Peyer's patch (tissue), 4 donors: ENCODE measurements at regions not wholly inside any gene's neighbourhood (a gene's known extent, or its start where the extent isn't known, plus 50 kb on each side); places are given as distances from the start of the nearest gene placed in this dataset.
A peak's percentile ranks its signal among the peaks of the same experiment; 100 is the strongest.

ENCODE experiments used
- DNase-seq, 3 donors: peaks; one replicate each; pipeline ENCODE4 v3.0.0-alpha.2; 2017 to 2019
- H3K27ac ChIP-seq, 4 donors: fragments of 200-600 bp; sonication (generic); one replicate each; pipeline ENCODE4 v1.5.1; 2016 to 2019
- H3K27me3 ChIP-seq, 2 donors: fragments of 200-600 bp; sonication (generic); one replicate each; pipeline ENCODE4 v1.5.1; 2019
- H3K36me3 ChIP-seq, 3 donors: fragments of 200-600 bp; sonication (generic); one replicate each; pipeline ENCODE4 v1.5.1; 2016 to 2019
- H3K4me1 ChIP-seq, 4 donors: fragments of 200-600 bp; sonication (generic); one replicate each; pipeline ENCODE4 v1.5.1; 2016 to 2019
- H3K4me3 ChIP-seq, 4 donors: fragments of 200-600 bp; sonication (generic); 1 replicate in 3 of 4; 2 replicates in 1 of 4; pipeline ENCODE4 v1.5.1; 2016 to 2019; ENCODE audit warnings: mild to moderate bottlenecking in 1 of 4
- H3K9me3 ChIP-seq, 4 donors: fragments of 200-600 bp; sonication (generic); one replicate each; pipeline ENCODE4 v1.5.1; 2016 to 2019; ENCODE audit warnings: mild to moderate bottlenecking in 1 of 4
- CTCF ChIP-seq, 6 experiments: fragments of 450-650 bp in 4 of 6; fragments of 200-600 bp in 2 of 6; sonication (generic) in 1 of 6; IDR thresholded peaks; one replicate each; pipeline ENCODE4 v1.5.1; 2017 to 2019; ENCODE audit warnings: antibody characterized with exemption in 6 of 6, mild to moderate bottlenecking in 3 of 6, moderate library complexity in 1 of 6
- POLR2A ChIP-seq, 2 donors: fragments of 450-650 bp; IDR thresholded peaks; one replicate each; pipeline ENCODE4 v1.5.1; 2017; ENCODE audit warnings: antibody characterized with exemption in 2 of 2, mild to moderate bottlenecking in 2 of 2, moderate library complexity in 2 of 2

GRCh38 chr4:81634766-81635549 is 163.3 kb upstream of the RASGEF1B start:
- DNase-seq: no peak

DNA sequence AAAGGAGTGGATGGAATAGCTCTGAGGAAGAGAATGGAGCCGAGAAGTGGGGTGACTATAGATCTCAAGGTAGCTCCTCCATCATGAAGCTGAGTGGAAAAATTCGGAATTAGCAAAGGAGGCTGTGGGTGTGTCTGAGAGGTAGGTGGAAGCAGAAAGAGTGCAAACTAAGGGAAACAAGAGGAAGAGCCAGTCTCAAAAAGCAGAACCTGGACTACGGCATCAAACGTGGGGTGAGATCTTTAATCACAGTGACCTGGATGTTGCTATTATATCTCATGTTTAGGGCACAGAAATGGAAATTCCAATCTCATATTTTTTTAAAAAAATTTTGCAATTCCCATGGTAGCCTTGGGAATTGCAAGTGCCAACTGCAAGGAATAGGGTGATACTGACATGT is 162.5 kb upstream of the RASGEF1B start:
- Histone ChIP-seq H3K4me3 (no peak overlapping the region), H3K36me3 (no peaks in the 10 kb centered on the region), H3K27ac (no peak overlapping the region), H3K27me3 (no peaks in the 10 kb centered on the region), H3K4me1 (peaks cover 0 to 4% (median 0%) of the 10 kb centered on the region in 4 donors), H3K9me3 (no peaks in the 10 kb centered on the region)
- DNase-seq: no peak
- TF ChIP-seq POLR2A (IDR thresholded peaks at IDR 0.05): no peak
- no peak for TF ChIP-seq CTCF (IDR thresholded peaks at IDR 0.05)

More at GRCh38 chr4:81634766-81635549, 163.3 kb upstream of the RASGEF1B start:
- H3K27me3 ChIP-seq: no peaks in the 10 kb centered on the region
- peaks cover 0 to 4% (median 0%) of the 10 kb centered on the region in 4 donors for H3K4me1 ChIP-seq
- H3K36me3 ChIP-seq: no peaks in the 10 kb centered on the region
- peak overlapping the region in 1 of 4 donors; percentile 17 for H3K27ac ChIP-seq
- H3K4me3 ChIP-seq: no peak overlapping the region
- TF ChIP-seq CTCF (IDR thresholded peaks at IDR 0.05) (no peak), POLR2A (IDR thresholded peaks at IDR 0.05) (no peak)
- H3K9me3 ChIP-seq: no peaks in the 10 kb centered on the region

DNA sequence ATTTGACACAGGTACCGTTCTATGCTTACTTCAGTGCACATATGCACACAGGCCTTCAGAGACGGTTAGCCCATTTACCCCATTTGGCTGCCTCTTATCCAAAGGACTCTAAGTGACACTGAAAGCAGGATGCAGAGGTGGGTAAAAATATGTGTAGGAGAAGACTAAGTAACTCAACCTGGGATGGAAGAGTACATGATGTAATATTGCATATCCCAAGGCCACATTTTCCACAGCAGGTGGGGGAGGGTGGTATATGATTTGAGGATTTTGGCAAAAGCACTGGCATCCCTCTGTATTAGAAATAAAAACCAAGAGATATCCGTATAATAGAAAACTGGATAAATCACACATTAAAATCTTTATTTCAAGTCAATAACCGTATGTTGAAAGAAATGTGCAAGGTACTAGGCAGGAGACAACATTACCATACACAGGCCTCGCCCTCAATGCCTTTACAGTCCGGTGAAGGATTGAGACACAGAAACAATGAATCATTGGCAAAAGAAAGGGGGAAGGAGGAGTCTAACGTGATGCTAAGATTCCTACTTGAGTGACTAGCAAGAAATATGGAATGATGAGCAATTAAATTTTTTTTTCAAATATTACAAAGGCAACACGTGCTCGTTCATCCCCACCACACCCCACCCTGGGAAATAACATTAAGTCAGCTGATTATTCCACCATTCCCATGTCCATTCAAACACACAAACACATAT is 161.0 kb upstream of the RASGEF1B start:
- Histone ChIP-seq H3K4me1 (peaks cover 0 to 4% (median 0%) of the 10 kb centered on the region in 4 donors), H3K27me3 (no peaks in the 10 kb centered on the region), H3K27ac (no peak overlapping the region), H3K4me3 (no peak overlapping the region), H3K36me3 (no peaks in the 10 kb centered on the region), H3K9me3 (no peaks in the 10 kb centered on the region)
- TF ChIP-seq CTCF (IDR thresholded peaks at IDR 0.05): no peak
- no peak for DNase-seq

DNA sequence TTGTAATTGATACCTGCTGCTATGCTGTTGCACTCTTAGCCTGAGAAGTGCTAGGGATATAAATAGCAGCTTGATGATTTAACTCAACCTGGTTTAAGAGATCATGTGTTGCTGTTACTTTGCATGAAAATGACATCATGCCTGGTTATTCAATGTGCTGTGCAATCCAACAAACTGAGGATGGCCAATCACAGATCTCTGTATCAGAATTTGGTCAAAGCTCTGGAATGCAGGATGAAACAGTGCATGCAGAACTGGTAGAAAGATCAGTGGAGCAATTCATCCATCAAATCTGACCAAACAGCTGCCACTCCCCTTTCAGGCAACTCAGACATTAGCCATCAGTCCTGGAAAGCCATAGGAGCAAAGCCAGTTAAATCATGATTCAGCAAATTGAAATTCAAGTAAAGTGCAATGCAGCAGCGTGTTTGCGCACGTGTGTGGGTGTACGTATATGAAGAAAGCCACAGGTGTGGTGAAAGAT is 160.3 kb upstream of the RASGEF1B start:
- Histone ChIP-seq H3K27ac (no peak overlapping the region), H3K4me3 (no peak overlapping the region), H3K9me3 (no peaks in the 10 kb centered on the region), H3K36me3 (no peaks in the 10 kb centered on the region), H3K4me1 (peaks cover 0 to 4% (median 0%) of the 10 kb centered on the region in 4 donors), H3K27me3 (no peaks in the 10 kb centered on the region)
- TF ChIP-seq CTCF (IDR thresholded peaks at IDR 0.05) (no peak), POLR2A (IDR thresholded peaks at IDR 0.05) (no peak)
- no peak for DNase-seq

GRCh38 chr4:81629366-81629765 is 157.7 kb upstream of the RASGEF1B start:
- Histone ChIP-seq H3K4me1 (no peaks in the 10 kb centered on the region), H3K4me3 (no peak overlapping the region), H3K27me3 (no peaks in the 10 kb centered on the region), H3K27ac (no peak overlapping the region), H3K9me3 (no peaks in the 10 kb centered on the region), H3K36me3 (no peaks in the 10 kb centered on the region)
- no peak for DNase-seq
- TF ChIP-seq CTCF (IDR thresholded peaks at IDR 0.05) (no peak), POLR2A (IDR thresholded peaks at IDR 0.05) (no peak)
